ENCODE measurements at regions not wholly inside any gene's neighbourhood (a gene's known extent, or its start where the extent isn't known, plus 50 kb on each side); places are given as distances from the start of the nearest gene placed in this dataset.

DNA sequence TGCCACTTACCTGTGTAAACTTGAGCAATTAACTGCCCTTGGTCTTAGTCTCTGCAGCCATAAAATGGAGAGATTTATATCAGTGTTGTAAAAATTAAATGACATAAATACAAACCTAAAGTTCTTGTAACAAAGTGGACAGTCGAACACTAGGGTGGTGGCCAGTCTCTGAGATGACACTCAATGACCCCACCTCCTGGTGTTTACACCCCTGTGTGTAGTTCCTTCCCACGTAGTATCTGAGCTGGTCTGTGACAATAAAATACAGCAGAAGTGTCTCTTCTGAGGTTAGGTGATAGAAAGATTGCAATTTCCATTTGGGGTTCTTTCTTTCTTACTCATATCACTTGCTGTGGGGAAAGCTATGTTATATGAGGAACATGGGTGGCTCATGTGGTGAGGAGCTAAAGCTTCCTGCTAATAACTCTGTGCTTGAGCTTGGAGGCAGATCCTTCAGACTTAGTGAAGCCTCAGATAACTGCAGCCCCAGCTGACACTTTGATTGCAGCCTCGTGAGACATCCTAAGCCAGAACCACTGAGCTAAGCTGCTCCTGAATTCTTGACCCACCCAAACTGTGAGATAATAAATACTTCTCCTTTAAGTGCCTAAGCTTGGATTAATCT is 173.4 kb upstream of the CHD1 start:
- H3K27ac ChIP-seq (ENCODE audit: low read depth, low read length): no peak overlapping the region
- H3K27me3 ChIP-seq (ENCODE audit: insufficient read depth, low read length): peaks cover 18% of the 10 kb centered on the region
- H4K20me1 ChIP-seq (ENCODE audit: insufficient read depth, low read length): no peaks in the 10 kb centered on the region
- no peak overlapping the region for H3K4me2 ChIP-seq (ENCODE audit: insufficient read depth, low read length)
- TF ChIP-seq, protein P1, sequence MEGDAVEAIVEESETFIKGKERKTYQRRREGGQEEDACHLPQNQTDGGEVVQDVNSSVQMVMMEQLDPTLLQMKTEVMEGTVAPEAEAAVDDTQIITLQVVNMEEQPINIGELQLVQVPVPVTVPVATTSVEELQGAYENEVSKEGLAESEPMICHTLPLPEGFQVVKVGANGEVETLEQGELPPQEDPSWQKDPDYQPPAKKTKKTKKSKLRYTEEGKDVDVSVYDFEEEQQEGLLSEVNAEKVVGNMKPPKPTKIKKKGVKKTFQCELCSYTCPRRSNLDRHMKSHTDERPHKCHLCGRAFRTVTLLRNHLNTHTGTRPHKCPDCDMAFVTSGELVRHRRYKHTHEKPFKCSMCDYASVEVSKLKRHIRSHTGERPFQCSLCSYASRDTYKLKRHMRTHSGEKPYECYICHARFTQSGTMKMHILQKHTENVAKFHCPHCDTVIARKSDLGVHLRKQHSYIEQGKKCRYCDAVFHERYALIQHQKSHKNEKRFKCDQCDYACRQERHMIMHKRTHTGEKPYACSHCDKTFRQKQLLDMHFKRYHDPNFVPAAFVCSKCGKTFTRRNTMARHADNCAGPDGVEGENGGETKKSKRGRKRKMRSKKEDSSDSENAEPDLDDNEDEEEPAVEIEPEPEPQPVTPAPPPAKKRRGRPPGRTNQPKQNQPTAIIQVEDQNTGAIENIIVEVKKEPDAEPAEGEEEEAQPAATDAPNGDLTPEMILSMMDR (IDR thresholded peaks at IDR 0.05; ENCODE audit: extremely low read depth, low read depth, low read length): no peak
- no peaks in the 10 kb centered on the region for H3K9me3 ChIP-seq (ENCODE audit: low read depth, low read length)
- no peak overlapping the region for H2AFZ ChIP-seq (ENCODE audit: low read length)
- no peak overlapping the region for H3K4me3 ChIP-seq (ENCODE audit: insufficient read depth, low read length)
- no peaks in the 10 kb centered on the region for H3K36me3 ChIP-seq (ENCODE audit: insufficient read depth, low read length)
- H3K79me2 ChIP-seq (ENCODE audit: insufficient read depth, low read length): no peaks in the 10 kb centered on the region
- no peaks in the 10 kb centered on the region for H3K4me1 ChIP-seq (ENCODE audit: insufficient read depth, low read length)
- DNase-seq (ENCODE audit: insufficient read length, low spot score, missing footprints): no peak

DNA sequence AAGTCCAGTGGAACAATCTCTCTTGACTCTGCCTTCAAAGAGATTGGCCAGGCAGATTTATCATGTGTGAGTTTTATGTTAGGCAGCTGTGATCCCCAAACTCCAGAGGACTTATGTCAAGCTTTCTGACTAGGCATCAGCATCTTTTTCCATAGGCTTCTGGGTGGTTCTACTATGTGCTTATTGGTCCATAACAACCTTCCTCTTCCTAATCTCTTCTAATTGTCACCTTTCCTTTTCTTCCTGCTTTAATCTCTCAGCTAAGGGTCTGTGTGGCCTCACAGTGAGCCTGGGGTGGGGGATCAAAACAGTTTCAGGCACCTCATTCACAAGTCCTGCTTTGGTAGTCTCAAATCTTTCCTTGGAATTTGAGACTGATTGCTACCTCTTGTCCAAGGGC is 170.9 kb upstream of the CHD1 start:
- no peaks in the 10 kb centered on the region for H3K36me3 ChIP-seq (ENCODE audit: insufficient read depth, low read length)
- H2AFZ ChIP-seq (ENCODE audit: low read length): no peak overlapping the region
- no peak overlapping the region for H3K4me2 ChIP-seq (ENCODE audit: insufficient read depth, low read length)
- H3K27ac ChIP-seq (ENCODE audit: low read depth, low read length): no peak overlapping the region
- no peaks in the 10 kb centered on the region for H3K4me1 ChIP-seq (ENCODE audit: insufficient read depth, low read length)
- DNase-seq (ENCODE audit: insufficient read length, low spot score, missing footprints): no peak
- no peaks in the 10 kb centered on the region for H3K9me3 ChIP-seq (ENCODE audit: low read depth, low read length)
- no peak overlapping the region for H3K4me3 ChIP-seq (ENCODE audit: insufficient read depth, low read length)
- peaks cover 18% of the 10 kb centered on the region for H3K27me3 ChIP-seq (ENCODE audit: insufficient read depth, low read length)
- H3K79me2 ChIP-seq (ENCODE audit: insufficient read depth, low read length): no peaks in the 10 kb centered on the region
- H4K20me1 ChIP-seq (ENCODE audit: insufficient read depth, low read length): no peaks in the 10 kb centered on the region
- TF ChIP-seq, protein P1 (IDR thresholded peaks at IDR 0.05; ENCODE audit: extremely low read depth, low read depth, low read length): no peak

GRCh38 chr5:99089822-99090549 is 161.2 kb upstream of the CHD1 start:
- no peaks in the 10 kb centered on the region for H3K27me3 ChIP-seq (ENCODE audit: insufficient read depth, low read length)
- no peak overlapping the region for H3K4me2 ChIP-seq (ENCODE audit: insufficient read depth, low read length)
- no peaks in the 10 kb centered on the region for H4K20me1 ChIP-seq (ENCODE audit: insufficient read depth, low read length)
- H3K4me1 ChIP-seq (ENCODE audit: insufficient read depth, low read length): no peaks in the 10 kb centered on the region
- no peaks in the 10 kb centered on the region for H3K36me3 ChIP-seq (ENCODE audit: insufficient read depth, low read length)
- TF ChIP-seq, protein P1 (IDR thresholded peaks at IDR 0.05; ENCODE audit: extremely low read depth, low read depth, low read length): no peak
- DNase-seq (ENCODE audit: insufficient read length, low spot score, missing footprints): no peak
- no peak overlapping the region for H3K27ac ChIP-seq (ENCODE audit: low read depth, low read length)
- no peak overlapping the region for H2AFZ ChIP-seq (ENCODE audit: low read length)
- no peaks in the 10 kb centered on the region for H3K9me3 ChIP-seq (ENCODE audit: low read depth, low read length)
- no peaks in the 10 kb centered on the region for H3K79me2 ChIP-seq (ENCODE audit: insufficient read depth, low read length)
- H3K4me3 ChIP-seq (ENCODE audit: insufficient read depth, low read length): no peak overlapping the region

DNA sequence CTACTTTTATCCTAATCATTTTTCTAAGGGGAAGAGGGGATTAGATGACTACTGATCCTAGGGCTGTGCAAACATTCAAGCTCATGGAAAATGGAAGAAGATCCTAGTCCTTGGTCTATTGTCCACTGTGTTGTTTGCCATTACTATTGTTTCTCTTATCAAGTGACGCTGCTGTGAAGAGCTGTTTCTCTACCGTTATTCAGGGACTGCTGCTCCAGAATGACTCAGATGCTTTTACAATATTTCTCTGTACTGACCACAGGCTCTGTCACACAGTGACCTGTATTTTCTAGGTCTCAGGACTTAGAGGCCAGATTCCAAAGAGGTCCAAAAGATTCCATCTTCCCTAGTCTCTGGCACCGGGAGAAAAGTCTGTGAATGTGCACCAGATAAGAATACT is 159.5 kb upstream of the CHD1 start:
- TF ChIP-seq, protein P1 (IDR thresholded peaks at IDR 0.05; ENCODE audit: extremely low read depth, low read depth, low read length): no peak
- H3K79me2 ChIP-seq (ENCODE audit: insufficient read depth, low read length): no peaks in the 10 kb centered on the region
- no peaks in the 10 kb centered on the region for H3K27me3 ChIP-seq (ENCODE audit: insufficient read depth, low read length)
- H2AFZ ChIP-seq (ENCODE audit: low read length): no peak overlapping the region
- no peak overlapping the region for H3K27ac ChIP-seq (ENCODE audit: low read depth, low read length)
- H3K9me3 ChIP-seq (ENCODE audit: low read depth, low read length): no peaks in the 10 kb centered on the region
- no peaks in the 10 kb centered on the region for H3K4me1 ChIP-seq (ENCODE audit: insufficient read depth, low read length)
- H3K4me3 ChIP-seq (ENCODE audit: insufficient read depth, low read length): no peak overlapping the region
- no peaks in the 10 kb centered on the region for H4K20me1 ChIP-seq (ENCODE audit: insufficient read depth, low read length)
- no peak overlapping the region for H3K4me2 ChIP-seq (ENCODE audit: insufficient read depth, low read length)
- DNase-seq (ENCODE audit: insufficient read length, low spot score, missing footprints): no peak
- no peaks in the 10 kb centered on the region for H3K36me3 ChIP-seq (ENCODE audit: insufficient read depth, low read length)
